IPS-11a (cell line): ENCODE measurements at regions not wholly inside any gene's neighbourhood (a gene's known extent, or its start where the extent isn't known, plus 50 kb on each side); places are given as distances from the start of the nearest gene placed in this dataset.
A peak's percentile ranks its signal among the peaks of the same experiment; 100 is the strongest.

Source experiments
- H3K4me3 ChIP-seq: one replicate; pipeline ENCODE4 v1.5.1; 2013; ENCODE audit warnings: low read depth, low read length, control low read depth

GRCh38 chr16:55041540-55042234 is 111.0 kb downstream of the IRX5 start:
- H3K4me3 ChIP-seq = no peak overlapping the region

DNA sequence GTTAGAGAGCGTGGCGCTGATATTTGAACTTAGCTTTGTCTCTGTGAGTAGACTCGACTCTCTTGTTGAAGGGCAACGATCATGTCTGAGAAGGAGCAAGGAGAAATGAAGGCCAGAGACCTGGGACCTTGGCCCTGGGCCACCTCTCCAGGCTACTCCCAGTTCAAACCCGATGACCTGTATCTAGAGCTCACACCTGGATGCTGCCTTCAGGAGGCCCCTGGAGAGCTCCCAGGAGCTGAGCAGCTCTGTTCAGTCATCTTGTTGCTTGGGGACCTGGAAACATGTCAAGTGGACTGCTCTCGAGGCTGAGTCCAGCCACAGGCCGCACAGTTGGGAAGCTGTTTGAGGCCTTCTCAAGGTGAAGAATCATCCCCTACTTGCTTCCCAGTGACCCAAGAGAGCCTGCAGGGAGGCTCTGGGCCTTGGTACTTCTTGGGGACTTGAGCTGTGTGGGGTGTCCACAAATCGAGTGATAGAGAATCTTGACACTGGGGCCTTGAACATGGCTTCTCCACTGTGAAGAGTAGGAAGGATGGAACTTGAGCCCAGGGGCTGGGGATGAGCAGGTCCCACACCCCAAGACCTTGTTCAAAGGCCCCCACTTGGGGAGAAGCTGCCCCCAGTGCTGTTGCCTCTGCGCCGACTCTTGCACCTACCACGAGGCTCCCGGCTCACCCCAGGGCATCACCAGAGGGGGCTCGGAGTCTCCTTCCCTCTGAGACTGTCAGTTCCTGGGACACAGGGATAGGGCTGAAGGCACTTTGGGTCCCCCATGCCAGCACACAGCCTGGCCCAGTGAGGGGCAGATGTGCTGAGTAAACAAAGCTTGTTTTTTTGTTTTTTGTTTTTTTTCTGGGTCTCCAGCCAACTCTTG is 112.1 kb downstream of the IRX5 start:
- no peak overlapping the region for H3K4me3 ChIP-seq

- H3K4me3 ChIP-seq = no peak overlapping the region
Observed at GRCh38 chr16:55043499-55043898, 112.8 kb downstream of the IRX5 start.

DNA sequence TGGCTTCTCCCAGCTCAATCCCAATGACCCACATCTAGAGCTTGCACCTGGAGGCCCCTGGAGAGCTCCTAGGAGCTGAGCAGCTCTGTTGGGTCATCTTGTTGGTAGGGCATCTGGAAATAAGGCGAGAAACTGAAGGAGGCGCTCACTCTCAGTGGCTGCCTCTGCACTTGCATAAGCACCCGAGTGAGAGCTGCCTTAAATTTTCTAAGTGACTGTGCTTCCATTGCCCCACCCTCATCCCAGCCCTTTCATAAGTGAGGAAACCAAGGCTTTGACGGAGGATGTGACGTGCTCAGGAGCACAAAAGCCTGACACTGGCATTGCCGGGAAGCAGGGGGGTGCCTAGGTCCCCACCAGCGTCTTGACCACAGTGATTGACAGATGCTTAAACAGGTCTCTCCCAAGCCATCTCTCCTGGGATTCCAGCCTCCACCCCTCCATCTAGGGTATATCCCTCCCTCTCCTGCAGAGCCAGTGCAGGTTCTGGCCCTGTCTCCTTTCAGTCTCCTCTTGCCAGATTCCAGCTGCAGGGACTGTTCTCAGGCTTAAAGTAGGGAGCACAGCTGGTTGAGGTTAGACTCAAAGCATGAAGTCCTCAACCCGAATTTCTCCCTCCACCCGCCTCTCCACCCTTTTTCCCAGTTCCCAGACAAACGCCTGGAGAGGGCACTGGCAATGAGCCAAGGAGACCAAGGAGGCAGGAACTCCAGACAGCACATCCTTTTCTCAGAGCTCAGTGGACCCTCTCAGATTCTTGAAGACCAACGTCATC is 113.7 kb downstream of the IRX5 start:
- H3K4me3 ChIP-seq = no peak overlapping the region

- H3K4me3 ChIP-seq = no peak overlapping the region
Observed at GRCh38 chr16:55045329-55045728, 114.7 kb downstream of the IRX5 start.

GRCh38 chr16:55045756-55046460 is 115.2 kb downstream of the IRX5 start:
- H3K4me3 ChIP-seq = no peak overlapping the region

DNA sequence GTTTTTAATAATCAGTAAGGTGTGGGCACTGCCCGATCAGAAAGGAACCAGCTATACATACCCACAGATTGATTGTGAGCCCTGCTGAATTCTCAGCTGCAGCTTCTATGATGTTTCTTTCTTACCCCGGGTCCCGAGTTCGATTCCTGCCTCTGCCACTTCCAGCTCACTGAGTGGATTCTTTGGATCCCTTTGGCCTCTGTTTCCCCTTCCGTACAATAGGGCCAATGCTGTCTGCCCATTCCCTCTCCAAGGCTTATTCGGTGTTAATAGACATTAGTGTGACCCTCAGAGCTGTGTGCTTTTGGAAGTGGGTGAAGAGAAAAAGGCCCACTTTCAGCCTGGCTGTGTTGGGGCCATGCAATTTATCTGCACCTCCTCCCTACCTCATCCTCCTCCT is 115.8 kb downstream of the IRX5 start:
- no peak overlapping the region for H3K4me3 ChIP-seq

GRCh38 chr16:55046916-55047315 is 116.3 kb downstream of the IRX5 start:
- H3K4me3 ChIP-seq = no peak overlapping the region

- H3K4me3 ChIP-seq = no peak overlapping the region
Observed at GRCh38 chr16:55047331-55047730, 116.7 kb downstream of the IRX5 start.

DNA sequence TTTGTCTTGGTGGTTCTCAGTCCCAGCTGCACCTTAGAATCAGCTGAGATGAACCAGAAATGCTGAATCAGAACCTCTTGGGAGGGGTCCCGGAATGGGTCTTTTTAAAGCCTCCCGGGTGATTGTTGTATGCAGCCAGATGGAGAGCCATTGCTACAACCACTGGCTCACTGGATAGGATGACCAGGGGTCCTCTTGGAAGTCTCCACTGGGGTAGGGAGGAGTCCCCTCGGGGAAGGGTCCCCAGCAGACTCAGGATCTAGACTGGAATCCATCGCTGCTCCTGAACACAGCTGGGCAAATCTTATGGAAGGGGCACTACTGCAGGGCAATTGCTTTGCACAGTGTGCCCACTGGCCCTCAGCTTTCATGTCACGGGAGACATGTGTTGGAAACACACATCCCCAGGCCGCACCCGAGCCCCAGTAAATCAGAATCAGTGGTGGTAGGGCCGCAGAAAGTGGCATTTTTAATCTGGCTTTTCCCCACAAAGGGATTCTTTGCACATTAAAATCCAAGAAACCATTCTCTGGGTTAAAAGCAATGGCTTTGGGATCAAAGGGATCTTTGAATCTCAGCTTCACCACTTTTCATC is 117.3 kb downstream of the IRX5 start:
- H3K4me3 ChIP-seq = no peak overlapping the region

DNA sequence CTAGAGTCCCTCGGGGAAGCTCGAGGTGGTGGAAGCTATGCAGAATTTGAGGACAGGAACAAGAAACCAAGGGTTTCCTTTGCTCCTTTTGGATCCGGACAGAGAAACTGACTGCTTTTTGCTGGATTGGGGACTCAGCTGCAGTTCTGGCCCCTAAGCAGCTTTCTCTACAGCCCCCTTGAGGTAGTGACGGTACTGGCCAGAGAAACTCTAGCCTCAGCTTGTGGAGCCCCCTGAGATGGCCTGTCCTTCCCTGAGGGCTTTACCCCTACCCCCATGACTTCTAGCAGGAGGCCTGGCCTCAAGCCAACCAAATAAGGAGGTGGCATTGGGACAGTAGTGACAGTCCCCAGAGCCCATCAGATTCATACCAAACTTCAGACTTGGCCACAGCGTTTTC is 118.1 kb downstream of the IRX5 start:
- H3K4me3 ChIP-seq = no peak overlapping the region

DNA sequence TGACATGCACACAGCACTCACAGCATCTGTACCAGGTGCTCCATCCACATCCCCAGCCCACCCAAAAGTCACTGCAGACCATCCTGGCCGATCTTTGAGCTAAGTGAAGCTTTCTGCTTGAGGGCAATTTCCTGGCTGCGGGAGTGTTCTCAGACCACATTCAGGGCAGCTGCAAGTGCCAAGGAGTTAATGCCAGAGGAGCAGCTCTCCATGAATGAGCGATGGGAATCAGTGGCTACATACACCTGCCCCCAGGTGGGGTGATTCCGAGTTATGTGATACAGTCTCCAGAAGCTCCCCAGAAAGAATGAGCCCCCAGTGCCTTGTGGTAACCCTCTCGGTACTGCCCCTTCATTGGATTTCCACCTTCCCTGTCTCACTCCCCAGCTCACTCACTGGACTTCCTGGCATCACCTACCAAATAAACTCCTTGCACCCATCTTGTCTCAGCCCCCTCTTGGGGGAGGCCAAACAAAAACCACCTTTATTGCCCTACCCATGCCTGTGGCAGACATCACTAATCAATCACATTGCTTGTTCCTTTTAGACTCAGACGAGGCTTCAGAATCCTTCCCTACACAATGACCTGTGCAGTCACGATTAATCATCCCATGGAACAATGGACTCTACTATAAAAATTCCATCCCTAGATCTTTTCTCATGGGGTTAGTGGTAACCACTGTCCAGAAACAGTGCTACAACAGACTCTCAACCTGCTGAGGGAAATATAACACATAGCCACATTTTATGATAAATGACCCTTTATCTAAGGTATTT is 121.1 kb downstream of the IRX5 start:
- no peak overlapping the region for H3K4me3 ChIP-seq

- H3K4me3 ChIP-seq = no peak overlapping the region
Observed at GRCh38 chr16:55052348-55052734, 121.7 kb downstream of the IRX5 start.

DNA sequence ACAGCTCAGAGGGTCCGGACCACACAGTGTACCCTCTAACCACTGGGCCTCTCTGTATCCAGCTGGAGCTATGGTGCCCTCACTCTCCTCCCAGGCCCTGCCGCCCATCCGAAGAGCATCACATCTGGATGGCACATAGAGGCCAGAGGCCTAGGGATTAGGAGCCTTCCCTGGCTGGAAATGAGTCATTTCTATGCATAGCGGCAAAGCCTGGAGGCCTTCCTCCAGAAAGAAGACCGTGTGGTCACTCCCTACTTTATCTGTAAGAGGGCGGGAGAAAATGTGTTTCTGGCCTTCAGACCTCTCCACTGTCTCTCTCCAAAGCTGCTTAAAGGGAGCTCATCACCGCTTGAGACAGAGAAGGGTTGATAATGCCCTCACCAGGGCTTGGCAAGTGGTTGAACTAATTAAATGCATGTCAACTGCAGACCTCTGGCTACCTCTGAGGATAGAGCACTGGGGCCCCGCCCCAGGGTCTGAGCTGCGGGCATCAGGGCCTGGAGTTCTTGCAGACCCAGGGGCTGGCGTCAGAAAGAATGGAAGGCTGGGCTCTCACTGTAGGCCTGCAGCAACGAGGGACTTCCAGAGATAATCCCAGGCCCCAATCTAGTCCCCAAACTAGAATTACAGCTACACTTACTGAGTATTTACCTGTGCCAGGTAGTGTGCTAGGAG is 122.2 kb downstream of the IRX5 start:
- no peak overlapping the region for H3K4me3 ChIP-seq

- H3K4me3 ChIP-seq = no peak overlapping the region
Observed at GRCh38 chr16:55055262-55055661, 124.6 kb downstream of the IRX5 start.

GRCh38 chr16:55056585-55057401 is 126.1 kb downstream of the IRX5 start:
- peak overlapping the region; percentile 37 for H3K4me3 ChIP-seq

DNA sequence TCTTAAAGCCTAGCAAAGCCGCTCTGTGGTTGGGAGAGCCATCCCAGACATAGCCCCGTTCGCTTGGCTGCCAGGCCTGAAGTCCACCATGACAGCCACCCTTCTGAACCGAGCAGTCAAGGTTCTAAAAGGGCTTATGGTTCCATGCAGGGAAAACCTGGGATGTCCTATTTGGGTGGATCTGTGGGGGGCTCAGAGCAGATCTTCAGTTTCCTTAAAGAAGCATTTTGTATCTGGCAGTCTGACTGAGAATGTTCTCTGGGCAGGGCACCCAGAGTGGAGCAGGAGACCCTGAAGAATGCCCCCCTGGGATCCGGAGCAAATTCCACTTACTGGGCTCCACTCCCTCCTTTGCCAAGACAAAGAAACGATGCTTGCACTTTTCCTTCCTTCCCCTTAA is 127.2 kb downstream of the IRX5 start:
- H3K4me3 ChIP-seq = no peak overlapping the region

DNA sequence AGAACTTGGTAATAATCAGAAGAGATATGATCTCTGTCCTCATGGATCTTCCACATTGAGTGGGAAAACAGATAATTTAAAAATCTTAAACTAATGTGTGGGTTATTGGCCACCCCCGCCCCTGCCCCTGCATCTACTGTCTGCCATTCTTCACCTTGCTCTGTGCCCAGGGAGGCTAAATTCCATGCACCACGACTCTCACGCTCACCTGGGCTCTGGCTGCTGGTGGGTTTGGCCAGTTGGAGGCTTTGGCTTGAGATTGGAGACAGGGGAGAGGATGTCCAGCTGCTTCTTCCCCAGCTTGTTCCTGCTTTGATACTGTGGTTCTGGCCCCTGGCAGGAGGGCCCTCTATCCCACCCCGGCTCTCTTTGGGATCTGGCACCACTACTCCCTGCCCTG is 127.9 kb downstream of the IRX5 start:
- H3K4me3 ChIP-seq = no peak overlapping the region
